Dendritic cell treated with granulocyte-macrophage colony-stimulating factor and Interleukin-4, amounts not matched to agents 40 ng/mL and 50 ng/mL, for 4 days (primary cell): ENCODE measurements at regions not wholly inside any gene's neighbourhood (a gene's known extent, or its start where the extent isn't known, plus 50 kb on each side); places are given as distances from the start of the nearest gene placed in this dataset.

ENCODE experiments used
- H3K27ac Mint-ChIP-seq: one replicate; pipeline ENCODE4 v1.8.0; 2022; ENCODE audit warnings: mild to moderate bottlenecking, mixed read lengths
- H3K27me3 Mint-ChIP-seq: one replicate; pipeline ENCODE4 v1.8.0; 2022; ENCODE audit warnings: mild to moderate bottlenecking, mixed read lengths
- H3K36me3 Mint-ChIP-seq: one replicate; pipeline ENCODE4 v1.8.0; 2022; ENCODE audit warnings: low read depth, mixed read lengths
- H3K4me1 Mint-ChIP-seq: one replicate; pipeline ENCODE4 v1.8.0; 2022; ENCODE audit warnings: low read depth, mixed read lengths
- H3K4me3 Mint-ChIP-seq: one replicate; pipeline ENCODE4 v1.8.0; 2022; ENCODE audit warnings: mild to moderate bottlenecking, moderate library complexity, mixed read lengths
- H3K9me3 Mint-ChIP-seq: one replicate; pipeline ENCODE4 v1.8.0; 2022; ENCODE audit warnings: mixed read lengths
- intact Hi-C: fragments of 100-400 bp; cut with micrococcal nuclease; formaldehyde crosslinking; loops from one replicate; pipeline ENCODE4 v1.15.0; 2022

DNA sequence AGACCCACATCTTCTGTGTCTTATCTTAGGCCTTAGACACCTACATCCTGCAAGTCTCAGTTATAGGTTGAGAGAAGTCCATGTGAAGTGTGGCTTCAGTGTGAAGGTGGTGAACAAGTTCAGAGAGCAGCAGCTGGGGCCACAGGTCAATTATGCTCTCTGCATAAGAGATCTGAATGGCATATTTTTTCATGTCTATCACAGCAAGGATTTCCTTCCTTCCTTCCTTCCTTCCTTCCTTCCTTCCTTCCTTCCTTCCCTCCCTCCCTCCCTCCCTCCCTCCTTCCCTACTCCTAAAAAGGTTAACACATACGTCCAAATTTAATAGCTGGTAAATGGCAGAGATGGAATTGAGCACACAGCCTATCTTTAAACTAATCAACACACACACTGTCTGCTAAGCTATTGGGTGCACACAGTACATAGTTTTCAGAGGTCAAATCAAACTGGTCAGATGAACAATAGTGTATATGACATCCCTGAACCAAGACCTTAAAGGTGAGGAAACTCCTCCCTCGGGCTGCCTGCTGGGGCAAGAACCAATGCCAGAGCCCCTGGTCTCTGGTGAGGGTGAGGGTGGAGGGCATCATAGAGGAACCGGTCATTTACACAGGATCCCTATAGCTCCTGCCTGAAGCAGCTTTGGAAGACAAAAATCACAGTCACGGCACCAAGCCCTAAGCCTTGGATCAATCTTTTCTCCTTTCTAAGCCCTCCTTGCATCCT lies 240.9 kb downstream of the ICOS start:
- intact Hi-C loops = no loop called here
- H3K27ac Mint-ChIP-seq = no peak overlapping the region
- no peak overlapping the region for H3K4me3 Mint-ChIP-seq
- H3K4me1 Mint-ChIP-seq = no peaks in the 10 kb centered on the region
- peaks cover 5% of the 10 kb centered on the region for H3K27me3 Mint-ChIP-seq
- H3K36me3 Mint-ChIP-seq = no peaks in the 10 kb centered on the region
- no peaks in the 10 kb centered on the region for H3K9me3 Mint-ChIP-seq

- Mint-ChIP-seq H3K36me3 (no peaks in the 10 kb centered on the region), H3K27ac (no peak overlapping the region), H3K9me3 (no peaks in the 10 kb centered on the region), H3K27me3 (peaks cover 5% of the 10 kb centered on the region), H3K4me3 (no peak overlapping the region), H3K4me1 (no peaks in the 10 kb centered on the region)
- intact Hi-C loops = loop anchor here (1.0 to 2.0 kb wide), 3 partner anchors 33 to 249 kb away; no protein-coding TSS in a partner anchor
Observed at GRCh38 chr2:204177977-204178522, 241.5 kb downstream of the ICOS start.

- Mint-ChIP-seq H3K36me3 (no peaks in the 10 kb centered on the region), H3K27me3 (peaks cover 7% of the 10 kb centered on the region), H3K4me3 (no peak overlapping the region), H3K4me1 (no peaks in the 10 kb centered on the region), H3K27ac (no peak overlapping the region), H3K9me3 (no peaks in the 10 kb centered on the region)
- intact Hi-C loops = no loop called here
Observed at GRCh38 chr2:204180649-204181048, 244.1 kb downstream of the ICOS start.

GRCh38 chr2:204183608-204184007 lies 247.0 kb downstream of the ICOS start:
- Mint-ChIP-seq H3K36me3 (no peaks in the 10 kb centered on the region), H3K27ac (no peak overlapping the region), H3K27me3 (peaks cover 5% of the 10 kb centered on the region), H3K4me1 (no peaks in the 10 kb centered on the region), H3K9me3 (no peaks in the 10 kb centered on the region), H3K4me3 (no peak overlapping the region)
- intact Hi-C loops = no loop called here

- no peak overlapping the region for H3K4me3 Mint-ChIP-seq
- no peaks in the 10 kb centered on the region for H3K4me1 Mint-ChIP-seq
- H3K9me3 Mint-ChIP-seq = no peaks in the 10 kb centered on the region
- intact Hi-C loops = no loop called here
- no peaks in the 10 kb centered on the region for H3K36me3 Mint-ChIP-seq
- H3K27me3 Mint-ChIP-seq = peaks cover 5% of the 10 kb centered on the region
- H3K27ac Mint-ChIP-seq = no peak overlapping the region
Observed at GRCh38 chr2:204184226-204184625, 247.7 kb downstream of the ICOS start.

GRCh38 chr2:204187229-204188083 lies 250.9 kb downstream of the ICOS start:
- Mint-ChIP-seq H3K4me1 (no peaks in the 10 kb centered on the region), H3K9me3 (no peaks in the 10 kb centered on the region), H3K4me3 (no peak overlapping the region), H3K27me3 (peaks cover 3% of the 10 kb centered on the region), H3K36me3 (no peaks in the 10 kb centered on the region), H3K27ac (no peak overlapping the region)
- intact Hi-C loops = no loop called here

- intact Hi-C loops = no loop called here
- Mint-ChIP-seq H3K4me1 (no peaks in the 10 kb centered on the region), H3K36me3 (no peaks in the 10 kb centered on the region), H3K27ac (no peak overlapping the region), H3K4me3 (no peak overlapping the region), H3K27me3 (no peaks in the 10 kb centered on the region), H3K9me3 (no peaks in the 10 kb centered on the region)
Observed at GRCh38 chr2:204191574-204191973, 255.0 kb downstream of the ICOS start.

- intact Hi-C loops = no loop called here
- Mint-ChIP-seq H3K4me3 (no peak overlapping the region), H3K27me3 (no peaks in the 10 kb centered on the region), H3K9me3 (no peaks in the 10 kb centered on the region), H3K4me1 (no peaks in the 10 kb centered on the region), H3K27ac (no peak overlapping the region), H3K36me3 (no peaks in the 10 kb centered on the region)
Observed at GRCh38 chr2:204195498-204195897, 258.9 kb downstream of the ICOS start.

DNA sequence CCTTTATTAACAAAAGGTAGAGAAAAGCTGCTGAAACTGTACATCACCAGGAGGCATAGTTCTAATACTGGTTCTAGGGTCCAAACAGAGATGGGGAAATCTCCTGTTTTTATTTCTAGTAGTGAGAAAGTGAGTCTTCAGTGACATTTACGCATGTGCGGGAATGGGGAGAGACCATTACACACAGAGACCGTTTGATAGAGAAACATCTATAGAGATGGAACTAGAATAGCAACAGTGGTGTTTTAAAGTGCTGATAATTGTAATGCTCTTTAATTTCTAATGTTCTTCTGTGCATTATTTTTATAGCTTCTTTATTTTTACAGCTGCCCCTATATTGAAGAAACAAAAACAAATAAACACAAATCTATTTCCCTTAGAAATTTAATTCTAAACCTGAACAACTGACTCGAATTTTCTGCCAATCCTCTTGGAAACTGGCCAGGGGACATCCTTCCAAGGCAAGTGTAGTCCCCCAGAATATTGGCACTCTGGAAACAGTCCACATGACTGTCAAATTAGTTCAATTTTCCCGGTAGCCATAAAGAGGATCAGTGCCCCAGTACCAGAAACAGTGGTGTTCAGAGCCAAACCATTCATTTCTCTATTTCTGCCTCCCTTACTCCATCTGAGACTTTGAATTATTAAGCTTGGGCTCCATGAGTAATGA lies 260.9 kb downstream of the ICOS start:
- no peaks in the 10 kb centered on the region for H3K9me3 Mint-ChIP-seq
- H3K27ac Mint-ChIP-seq = no peak overlapping the region
- intact Hi-C loops = no loop called here
- no peaks in the 10 kb centered on the region for H3K27me3 Mint-ChIP-seq
- no peak overlapping the region for H3K4me3 Mint-ChIP-seq
- H3K4me1 Mint-ChIP-seq = no peaks in the 10 kb centered on the region
- no peaks in the 10 kb centered on the region for H3K36me3 Mint-ChIP-seq

GRCh38 chr2:204199357-204199756 lies 262.8 kb downstream of the ICOS start:
- Mint-ChIP-seq H3K4me1 (no peaks in the 10 kb centered on the region), H3K27ac (no peak overlapping the region), H3K9me3 (no peaks in the 10 kb centered on the region), H3K36me3 (no peaks in the 10 kb centered on the region), H3K27me3 (no peaks in the 10 kb centered on the region), H3K4me3 (no peak overlapping the region)
- intact Hi-C loops = no loop called here

DNA sequence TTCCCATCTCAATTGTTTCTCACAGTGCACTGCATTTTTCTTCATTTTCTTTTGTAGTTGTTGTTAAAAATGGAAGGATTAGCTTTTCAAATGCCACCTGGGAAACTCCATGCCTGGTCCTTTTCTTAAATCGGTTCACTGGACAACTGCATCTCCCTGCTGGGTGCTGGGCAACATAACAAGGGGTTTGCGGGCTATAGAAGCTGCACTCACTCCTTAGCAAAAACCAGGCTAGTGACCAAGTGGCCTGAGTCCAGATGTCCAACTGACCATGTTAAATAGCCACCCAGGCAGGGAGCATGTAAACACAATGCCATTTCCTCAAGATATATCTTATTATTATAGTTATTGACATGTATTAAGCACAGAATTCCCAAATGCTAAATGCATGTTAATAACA lies 264.9 kb downstream of the ICOS start:
- no peaks in the 10 kb centered on the region for H3K9me3 Mint-ChIP-seq
- H3K4me1 Mint-ChIP-seq = no peaks in the 10 kb centered on the region
- peaks cover 3% of the 10 kb centered on the region for H3K27me3 Mint-ChIP-seq
- intact Hi-C loops = no loop called here
- H3K27ac Mint-ChIP-seq = no peak overlapping the region
- no peaks in the 10 kb centered on the region for H3K36me3 Mint-ChIP-seq
- no peak overlapping the region for H3K4me3 Mint-ChIP-seq

GRCh38 chr2:204202253-204202652 lies 265.7 kb downstream of the ICOS start:
- intact Hi-C loops = no loop called here
- Mint-ChIP-seq H3K4me3 (no peak overlapping the region), H3K36me3 (no peaks in the 10 kb centered on the region), H3K4me1 (no peaks in the 10 kb centered on the region), H3K27me3 (peaks cover 3% of the 10 kb centered on the region), H3K9me3 (no peaks in the 10 kb centered on the region), H3K27ac (no peak overlapping the region)

DNA sequence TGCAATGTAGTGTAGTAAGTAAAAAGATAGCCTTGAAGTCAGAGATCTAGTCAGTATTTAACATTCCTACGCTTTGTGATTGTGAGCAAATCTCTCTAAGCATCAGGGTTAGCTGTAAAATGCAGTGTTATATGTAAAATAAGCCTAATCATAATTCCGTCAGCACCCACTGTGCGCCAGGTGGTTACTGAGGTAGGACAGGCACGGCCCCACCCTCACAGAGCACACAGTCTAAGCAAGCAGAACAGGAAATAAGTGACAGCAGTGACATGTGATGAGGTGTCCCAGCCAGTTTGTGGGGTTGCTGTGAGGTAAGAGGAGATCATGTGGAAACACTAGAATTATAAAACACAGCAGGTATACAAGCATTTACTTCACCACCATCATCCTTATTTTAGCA lies 267.1 kb downstream of the ICOS start:
- Mint-ChIP-seq H3K4me3 (no peak overlapping the region), H3K27me3 (peaks cover 3% of the 10 kb centered on the region), H3K36me3 (no peaks in the 10 kb centered on the region), H3K4me1 (no peaks in the 10 kb centered on the region), H3K27ac (no peak overlapping the region), H3K9me3 (no peaks in the 10 kb centered on the region)
- intact Hi-C loops = no loop called here

DNA sequence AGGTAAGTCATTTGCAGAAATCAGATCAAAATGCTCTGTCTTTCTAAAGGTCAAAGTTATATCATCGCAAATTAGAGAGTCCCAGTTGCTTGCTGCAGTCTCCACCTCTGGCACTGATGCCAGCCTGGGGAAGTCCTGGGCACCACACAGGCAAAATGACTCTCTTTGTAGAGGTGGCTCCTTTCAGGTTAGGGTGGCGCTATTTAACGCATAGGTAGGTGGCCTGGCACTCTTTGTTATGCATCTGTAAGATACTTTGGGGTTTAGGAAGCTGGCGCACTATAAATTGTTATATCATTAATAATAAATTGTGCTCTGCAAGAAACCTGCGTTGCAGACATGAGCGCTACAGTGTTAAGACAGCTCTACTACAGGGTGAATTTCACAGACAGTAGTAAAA lies 268.5 kb downstream of the ICOS start:
- no peaks in the 10 kb centered on the region for H3K36me3 Mint-ChIP-seq
- H3K27me3 Mint-ChIP-seq = peaks cover 3% of the 10 kb centered on the region
- intact Hi-C loops = no loop called here
- no peaks in the 10 kb centered on the region for H3K4me1 Mint-ChIP-seq
- no peak overlapping the region for H3K4me3 Mint-ChIP-seq
- no peak overlapping the region for H3K27ac Mint-ChIP-seq
- H3K9me3 Mint-ChIP-seq = no peaks in the 10 kb centered on the region
